Ureter (tissue), 1 donor: ENCODE measurements at regions not wholly inside any gene's neighbourhood (a gene's known extent, or its start where the extent isn't known, plus 50 kb on each side); places are given as distances from the start of the nearest gene placed in this dataset.
"Not testable (repeated sequence)": the region's sequence is repeated elsewhere in the genome, so short reads cannot be mapped to it uniquely, and the experiment has no call there.

Source experiments
- DNase-seq: peaks from one replicate; pipeline ENCODE4 v3.0.0-alpha.2; 2020; ENCODE audit warnings: low spot score
- donor health status: DM: yes; HTN: yes; CAD: no.

GRCh38 chr7:45267262-45267661, 109.7 kb downstream of the RAMP3 start:
- no peak for DNase-seq

GRCh38 chr7:45268013-45268412, 110.4 kb downstream of the RAMP3 start:
- no peak for DNase-seq

- DNase-seq, result no peak
These were observed 111.6 kb downstream of the RAMP3 start for GRCh38 chr7:45269192-45269591.

GRCh38 chr7:45278763-45279398, 121.3 kb downstream of the RAMP3 start:
- no peak for DNase-seq

GRCh38 chr7:45289611-45290010, 132.0 kb downstream of the RAMP3 start:
- not testable (repeated sequence) for DNase-seq

GRCh38 chr7:45290880-45291279, 133.3 kb downstream of the RAMP3 start:
- no peak for DNase-seq

- DNase-seq, result no peak
These were observed 134.9 kb downstream of the RAMP3 start for GRCh38 chr7:45292481-45292880.

- DNase-seq, result no peak
These were observed 135.8 kb downstream of the RAMP3 start for GRCh38 chr7:45293295-45293942.

- DNase-seq, result no peak
These were observed 137.0 kb downstream of the RAMP3 start for GRCh38 chr7:45294559-45294958.

GRCh38 chr7:45295222-45295621, 137.6 kb downstream of the RAMP3 start:
- no peak for DNase-seq

GRCh38 chr7:45296748-45297147, 139.2 kb downstream of the RAMP3 start:
- no peak for DNase-seq

- no peak for DNase-seq
These were observed 149.2 kb downstream of the RAMP3 start for GRCh38 chr7:45306752-45307305.

GRCh38 chr7:45311597-45311996, 154.0 kb downstream of the RAMP3 start:
- DNase-seq, result no peak

- not testable (repeated sequence) for DNase-seq
These were observed 157.9 kb downstream of the RAMP3 start for GRCh38 chr7:45315512-45315911.

- DNase-seq, result no peak
These were observed 167.2 kb downstream of the RAMP3 start for GRCh38 chr7:45324683-45325237.

GRCh38 chr7:45325378-45325777, 167.8 kb downstream of the RAMP3 start:
- DNase-seq, result no peak

GRCh38 chr7:45328403-45328981, 170.9 kb downstream of the RAMP3 start:
- DNase-seq, result no peak

- DNase-seq, result no peak
These were observed 174.0 kb downstream of the RAMP3 start for GRCh38 chr7:45331563-45331962.

- not testable (repeated sequence) for DNase-seq
These were observed 177.4 kb downstream of the RAMP3 start for GRCh38 chr7:45335024-45335423.

- DNase-seq, result no peak
These were observed 184.6 kb downstream of the RAMP3 start for GRCh38 chr7:45342236-45342635.

GRCh38 chr7:45343746-45344145, 186.2 kb downstream of the RAMP3 start:
- no peak for DNase-seq

GRCh38 chr7:45347804-45348203, 190.2 kb downstream of the RAMP3 start:
- no peak for DNase-seq

GRCh38 chr7:45349090-45349489, 191.5 kb downstream of the RAMP3 start:
- DNase-seq, result no peak
